NCI-H2029 treated with DMSO at 0.1 percent for 48 hours (cell line): ENCODE measurements at regions not wholly inside any gene's neighbourhood (a gene's known extent, or its start where the extent isn't known, plus 50 kb on each side); places are given as distances from the start of the nearest gene placed in this dataset.

Experiments
- DNase-seq: peaks from one replicate; lab custom pipeline; 2025; lab: John Stamatoyannopoulos, UW

DNA sequence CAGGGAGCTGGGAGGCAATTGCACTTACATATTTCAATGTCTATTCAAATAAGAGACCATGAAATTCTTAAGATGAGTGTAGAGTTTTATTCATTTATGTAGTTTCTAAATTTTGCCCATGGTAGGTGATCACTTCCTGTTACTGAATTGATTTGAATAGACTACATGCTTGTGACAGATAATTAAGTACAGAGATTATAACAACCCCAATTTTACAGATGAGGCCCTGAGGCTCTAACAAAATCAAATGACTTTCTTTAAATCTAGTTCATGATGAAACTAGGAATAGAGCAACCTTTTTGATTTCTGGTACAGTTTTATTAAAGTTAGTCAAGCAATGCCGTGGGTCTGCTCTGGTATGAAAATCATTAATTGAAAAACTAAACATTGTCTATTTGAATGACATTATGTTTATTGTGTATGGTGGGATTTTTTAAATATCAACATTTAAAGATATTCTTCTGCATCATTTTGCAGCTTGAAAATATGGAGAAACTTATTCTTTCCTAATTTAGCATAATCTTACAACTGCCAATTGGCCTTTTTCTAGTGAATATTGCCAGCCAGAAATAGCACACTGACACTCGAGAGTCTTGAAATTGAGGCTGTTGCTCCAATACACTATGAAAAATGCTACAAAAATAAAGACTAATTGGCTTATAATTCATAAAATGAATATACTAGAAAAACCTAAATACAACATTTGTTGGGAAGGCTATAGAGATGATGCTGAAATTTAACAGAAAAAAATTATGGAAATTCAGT is 308.9 kb downstream of the SLC6A15 start:
- no peak for DNase-seq

DNA sequence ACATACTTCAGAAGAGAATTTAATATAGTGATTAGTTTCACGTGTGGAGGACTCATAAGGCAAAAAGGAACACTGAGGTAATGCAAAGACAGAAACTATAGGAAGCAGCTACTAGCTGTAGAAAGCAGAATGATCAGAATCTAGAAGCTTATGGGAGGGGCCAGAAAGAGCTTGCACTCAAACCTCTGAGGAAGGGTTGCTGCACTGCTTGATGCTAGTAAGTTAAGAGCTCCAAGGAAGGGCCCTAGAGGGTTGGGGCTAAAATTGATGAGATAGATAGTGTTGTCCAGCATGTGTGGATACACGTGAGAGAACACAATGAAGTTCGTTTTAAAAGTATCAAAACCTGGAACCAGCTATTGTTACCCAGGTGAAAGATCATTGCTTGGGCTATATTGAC is 311.1 kb downstream of the SLC6A15 start:
- DNase-seq: no peak

DNA sequence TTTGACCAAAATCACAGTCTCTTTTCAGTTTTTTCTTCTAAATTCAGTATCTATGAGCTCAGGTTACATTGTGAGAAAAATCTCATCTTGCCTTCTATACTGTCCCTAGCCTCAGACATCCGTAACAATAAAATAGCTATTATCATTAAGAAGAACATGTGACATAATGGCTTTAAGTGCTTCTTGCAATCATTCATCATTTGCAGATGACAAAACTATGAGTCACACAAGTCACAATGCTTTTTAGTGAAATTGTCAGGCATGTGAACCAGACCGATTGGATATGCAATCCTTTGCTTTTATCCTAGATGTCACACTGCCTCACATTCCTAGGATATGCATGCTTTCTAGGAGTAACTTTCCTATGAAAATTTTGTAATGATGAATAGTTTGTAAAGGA is 313.1 kb downstream of the SLC6A15 start:
- no peak for DNase-seq

DNA sequence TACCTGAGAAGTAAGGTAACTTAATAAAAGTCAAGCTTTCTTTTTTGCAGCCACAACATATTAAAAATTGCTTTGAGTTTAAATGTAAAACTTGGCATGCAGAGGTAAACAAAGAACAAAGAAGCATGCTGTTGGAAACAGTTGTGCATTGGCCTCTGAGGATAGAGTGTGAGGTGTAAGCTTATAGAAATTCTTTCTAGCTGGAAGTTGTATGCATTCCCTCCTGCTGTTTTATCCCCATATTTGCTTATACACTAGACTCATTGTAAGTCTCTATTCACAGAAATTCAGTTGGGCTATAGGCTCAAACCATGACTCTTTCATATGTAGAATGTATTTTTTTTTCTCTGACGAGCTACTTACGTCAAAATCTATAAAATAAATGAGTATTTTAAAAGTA is 316.3 kb downstream of the SLC6A15 start:
- DNase-seq: no peak

DNA sequence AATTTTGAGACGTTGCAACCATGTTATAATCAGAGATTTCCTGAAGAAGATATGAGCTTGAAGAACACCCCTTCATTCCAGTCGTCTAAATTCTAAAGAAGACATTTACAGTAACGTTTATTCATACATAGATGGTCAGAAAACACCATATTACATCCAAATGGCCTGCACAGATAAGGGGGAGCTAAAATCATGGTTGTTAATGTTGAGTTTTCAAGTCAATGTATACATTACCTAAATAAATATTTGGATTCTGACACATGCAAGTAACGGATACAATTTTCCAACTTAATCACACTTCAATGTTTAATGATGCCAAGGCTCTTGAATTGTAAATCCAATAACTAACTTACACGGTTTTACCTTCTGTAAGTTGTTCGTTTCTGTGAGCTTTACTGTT is 318.4 kb downstream of the SLC6A15 start:
- no peak for DNase-seq

DNA sequence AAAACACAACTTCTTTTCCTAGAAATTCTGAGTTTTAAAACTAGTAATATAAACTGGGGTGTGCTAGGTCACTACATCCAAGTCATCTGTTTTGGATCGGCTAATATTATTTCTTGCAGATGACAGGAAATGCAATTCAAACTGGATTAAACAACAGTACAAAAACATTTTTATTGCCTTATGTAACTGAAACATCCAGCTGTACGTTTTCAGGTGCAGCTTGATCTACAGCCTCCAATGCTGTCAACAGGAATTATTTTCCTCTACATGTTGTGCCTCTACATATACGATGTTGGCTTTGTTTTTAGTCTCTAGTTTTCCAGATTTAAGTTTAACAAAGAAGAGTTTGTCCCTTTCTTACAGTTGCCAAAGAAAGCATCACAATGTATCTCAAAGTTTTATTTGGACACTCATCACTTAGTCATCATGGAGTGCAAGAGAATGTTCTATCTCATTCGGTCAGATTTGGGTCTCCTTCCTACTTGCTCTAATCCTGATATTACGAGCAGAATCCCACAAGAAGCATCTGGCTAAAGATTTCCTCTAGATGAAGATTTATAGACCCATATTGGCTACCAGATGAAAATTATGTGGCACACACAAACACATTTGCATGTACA is 326.7 kb downstream of the SLC6A15 start:
- no peak for DNase-seq

DNA sequence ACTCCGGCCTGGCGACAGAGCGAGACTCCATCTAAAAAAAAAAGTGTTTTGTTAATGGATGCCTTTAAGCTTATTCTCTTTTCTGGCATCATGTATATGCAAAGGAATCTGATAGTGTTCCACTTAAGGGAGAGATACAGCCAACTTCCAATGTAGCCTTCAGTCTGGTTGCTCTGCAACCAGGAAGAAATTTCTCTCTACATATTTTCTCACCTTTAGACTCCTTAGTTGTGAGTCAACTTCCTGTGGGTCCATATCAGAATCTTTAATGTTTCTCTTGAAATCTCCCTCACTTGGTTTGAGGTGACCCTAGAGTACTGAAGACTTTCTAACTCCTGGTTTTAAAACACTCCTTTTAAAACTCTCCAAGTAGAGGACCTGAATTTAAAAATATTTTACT is 340.4 kb downstream of the SLC6A15 start:
- DNase-seq: no peak

DNA sequence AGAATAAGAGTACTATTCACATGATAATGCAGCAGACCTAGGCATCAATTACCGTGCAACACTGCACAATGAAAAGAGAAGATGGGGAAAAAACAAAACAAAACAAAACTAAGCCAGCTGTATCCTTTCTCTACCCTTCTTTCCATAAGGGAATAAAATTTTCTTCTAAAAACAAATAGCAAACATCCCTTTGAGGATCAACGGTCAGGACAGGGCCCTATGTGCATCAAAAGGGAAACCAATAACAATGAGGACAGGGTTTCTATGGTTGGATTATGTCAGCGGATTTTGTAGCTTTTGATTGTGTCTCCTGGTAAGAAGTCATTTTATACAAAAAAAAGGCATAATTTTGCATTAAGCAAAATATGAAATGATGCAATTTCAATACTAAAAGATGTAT is 350.3 kb downstream of the SLC6A15 start:
- DNase-seq: no peak

DNA sequence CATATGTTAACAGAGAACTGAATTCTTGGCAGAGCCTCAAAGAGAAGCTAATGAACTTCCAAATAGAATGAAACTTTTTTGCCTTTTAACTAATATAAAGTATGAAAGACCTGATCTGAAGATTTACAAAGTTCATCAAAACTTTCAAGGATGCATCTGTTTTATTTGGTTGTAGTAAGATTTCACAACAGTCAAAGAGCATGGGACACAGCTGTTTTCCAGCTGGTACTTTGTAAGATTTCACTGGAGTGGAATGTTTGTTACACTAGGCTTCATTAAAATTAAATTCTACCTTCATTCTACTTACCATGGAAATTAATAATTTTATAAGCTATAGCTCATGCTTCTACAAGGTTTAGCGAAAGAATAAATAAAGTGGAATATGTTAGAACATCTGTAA is 351.2 kb downstream of the SLC6A15 start:
- DNase-seq: no peak

DNA sequence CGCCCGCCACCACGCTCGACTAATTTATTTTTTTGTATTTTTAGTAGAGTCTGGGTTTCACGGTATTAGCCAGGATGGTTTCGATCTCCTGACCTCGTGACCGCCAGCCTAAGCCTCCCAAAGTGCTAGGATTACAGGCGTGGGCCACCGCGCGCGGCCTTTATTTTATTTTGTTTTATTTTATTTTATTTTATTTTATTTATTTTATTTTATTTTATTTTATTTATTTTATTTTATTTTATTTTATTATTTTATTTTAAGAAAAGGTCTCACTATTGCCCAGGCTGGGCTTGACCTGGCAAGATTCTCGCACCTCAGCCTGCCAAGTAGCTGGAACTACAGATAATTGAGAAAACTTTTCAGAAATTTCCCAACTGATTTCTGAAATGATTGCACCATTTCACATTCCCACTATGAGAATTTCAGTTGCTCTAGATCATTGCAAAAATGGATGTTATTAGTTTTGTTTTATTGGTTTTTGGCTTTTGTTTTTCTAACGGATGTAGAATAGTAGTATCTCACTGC is 358.3 kb downstream of the SLC6A15 start:
- DNase-seq: no peak

DNA sequence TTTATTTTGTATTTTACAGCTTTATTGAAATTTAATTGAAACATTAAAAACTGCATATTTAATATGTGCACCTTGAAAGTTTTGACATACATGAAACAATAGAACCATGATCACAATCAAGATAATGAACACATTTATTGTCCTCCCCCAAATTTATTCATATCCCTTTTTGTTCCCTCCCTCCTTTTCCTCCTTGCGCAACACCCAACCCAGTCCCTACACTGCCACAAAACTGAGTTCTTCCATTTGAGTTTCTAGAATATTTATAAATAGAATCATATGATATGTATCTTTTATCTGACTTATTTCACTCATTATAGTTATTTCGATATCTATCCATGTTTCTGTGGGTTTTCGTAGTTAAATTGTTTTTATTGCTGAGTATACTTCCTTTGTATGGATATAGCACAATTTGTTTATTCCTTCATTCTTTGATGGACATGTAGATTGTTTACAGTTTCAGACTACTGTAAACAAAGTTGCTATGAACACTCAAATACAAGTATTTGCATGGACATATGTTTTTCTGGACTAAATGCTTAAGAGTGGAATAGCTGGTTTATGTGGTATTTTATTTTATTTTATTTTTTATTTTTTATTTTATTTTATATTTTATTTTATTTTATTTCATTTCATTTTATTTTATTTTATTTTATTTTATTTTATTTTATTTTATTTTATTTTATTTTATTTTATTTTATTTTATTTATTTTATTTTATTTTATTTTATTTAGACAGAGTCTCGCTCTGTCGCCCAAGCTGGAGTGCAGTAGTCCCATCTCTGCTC is 359.1 kb downstream of the SLC6A15 start:
- no peak for DNase-seq

DNA sequence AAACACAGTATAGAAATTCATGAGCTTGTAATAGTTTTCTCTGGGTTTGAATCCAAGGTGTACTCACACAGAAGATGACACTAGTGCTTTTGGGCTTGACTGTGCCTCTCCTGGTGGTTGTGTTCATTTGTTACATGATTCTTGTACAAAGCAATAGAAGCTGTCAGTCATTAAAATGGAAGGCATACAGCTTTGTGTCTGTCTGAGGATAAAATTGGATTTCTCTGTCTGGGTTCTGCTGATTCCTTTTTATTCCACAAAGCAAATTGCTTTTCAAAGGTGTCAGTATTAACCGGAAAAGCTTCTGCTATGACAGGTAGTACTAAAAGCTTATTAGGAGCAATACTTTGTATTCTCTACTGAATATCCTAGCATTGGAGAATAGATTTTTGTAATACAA is 361.2 kb downstream of the SLC6A15 start:
- no peak for DNase-seq

DNA sequence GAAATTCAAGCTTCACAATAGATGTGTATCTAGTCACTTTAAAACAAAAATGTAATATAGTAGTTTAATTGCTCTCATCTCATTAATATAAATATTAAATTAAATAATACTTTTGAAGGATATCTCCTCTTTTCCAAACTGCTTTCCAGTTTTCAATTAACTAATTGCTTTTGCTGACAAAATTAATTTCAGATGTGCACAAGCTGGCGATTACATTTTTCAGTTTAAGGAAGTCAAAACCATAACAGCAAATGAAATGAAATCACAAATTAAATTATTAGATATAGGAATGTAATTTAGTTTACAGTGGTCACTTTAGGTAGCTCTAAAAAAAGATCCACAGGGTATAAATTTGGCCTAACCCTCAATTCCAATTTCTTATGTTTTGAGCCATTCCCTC is 362.1 kb downstream of the SLC6A15 start:
- no peak for DNase-seq

DNA sequence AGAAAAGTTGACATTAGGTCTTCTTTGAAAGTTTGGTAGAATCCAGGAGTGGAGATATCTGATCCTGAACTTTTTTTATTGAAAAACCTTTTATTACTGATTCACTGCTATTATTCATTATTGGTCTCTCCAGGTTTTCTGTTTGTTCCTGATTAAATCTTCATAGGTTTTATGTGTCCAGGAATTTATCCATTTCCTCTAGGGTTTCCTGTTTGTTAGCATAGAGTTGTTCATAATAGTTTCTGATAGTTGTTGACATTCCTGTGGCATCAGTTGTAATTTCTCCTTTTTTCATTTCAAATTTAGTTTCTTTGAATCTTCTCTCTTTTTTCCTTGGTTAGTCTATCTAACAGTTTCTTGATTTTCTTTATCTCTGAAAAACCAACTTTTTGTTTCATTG is 370.3 kb downstream of the SLC6A15 start:
- DNase-seq: no peak

DNA sequence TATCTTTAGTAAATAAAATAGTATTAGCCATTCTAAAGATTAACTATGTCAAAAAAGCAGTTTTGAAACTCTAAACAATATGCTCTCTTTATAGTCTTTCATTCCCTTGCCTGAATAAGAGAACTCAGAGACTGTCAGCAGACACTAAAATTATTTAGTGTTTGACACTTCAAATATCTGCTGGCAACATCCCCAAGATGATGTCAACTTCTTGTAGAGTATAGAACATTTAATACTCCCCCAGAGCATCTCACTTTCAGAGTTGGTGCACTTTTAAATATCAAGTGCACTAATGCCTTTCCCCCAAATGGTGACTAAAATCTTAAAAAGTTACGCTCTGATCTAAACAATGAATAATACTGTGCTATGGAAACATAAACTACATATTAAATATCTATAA is 374.9 kb downstream of the SLC6A15 start:
- no peak for DNase-seq

DNA sequence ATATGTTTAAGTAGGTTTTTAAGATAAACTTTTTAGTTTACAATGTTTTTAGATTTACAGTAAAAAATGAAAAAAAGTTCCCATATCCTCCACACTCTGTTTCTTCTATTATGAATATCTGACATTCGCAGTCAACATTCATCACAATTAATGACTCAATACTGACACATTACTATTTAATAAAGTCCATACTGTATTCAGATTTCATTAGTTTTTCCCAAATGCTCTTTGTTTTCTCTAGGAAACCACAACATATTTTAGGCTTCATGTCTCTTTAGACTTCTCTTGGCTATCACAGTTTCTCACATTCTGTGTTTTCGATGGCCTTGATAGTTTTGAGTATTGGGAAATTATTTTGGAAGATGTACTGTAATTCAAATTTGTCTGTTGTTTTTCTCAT is 399.8 kb downstream of the SLC6A15 start:
- no peak for DNase-seq

DNA sequence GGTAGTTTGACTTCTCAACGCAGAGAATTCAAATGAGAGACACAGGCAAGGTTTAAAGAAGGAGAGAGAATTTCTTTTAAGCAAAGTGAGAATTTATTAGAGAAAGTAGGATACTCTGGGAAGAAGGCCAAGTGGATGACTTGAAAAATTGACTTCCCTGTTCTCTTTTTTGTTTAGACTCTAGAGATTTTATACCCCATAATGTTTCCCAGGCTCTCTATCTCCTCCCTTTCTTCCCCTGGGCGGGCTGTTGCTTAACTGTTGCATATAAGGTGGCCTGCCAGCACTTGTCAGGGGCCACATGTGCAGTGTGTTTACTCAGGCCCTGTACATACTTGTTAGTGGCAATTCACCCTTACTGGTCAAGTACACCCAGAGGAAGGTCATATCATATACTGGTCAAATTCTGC is 403.7 kb downstream of the SLC6A15 start:
- DNase-seq: no peak

DNA sequence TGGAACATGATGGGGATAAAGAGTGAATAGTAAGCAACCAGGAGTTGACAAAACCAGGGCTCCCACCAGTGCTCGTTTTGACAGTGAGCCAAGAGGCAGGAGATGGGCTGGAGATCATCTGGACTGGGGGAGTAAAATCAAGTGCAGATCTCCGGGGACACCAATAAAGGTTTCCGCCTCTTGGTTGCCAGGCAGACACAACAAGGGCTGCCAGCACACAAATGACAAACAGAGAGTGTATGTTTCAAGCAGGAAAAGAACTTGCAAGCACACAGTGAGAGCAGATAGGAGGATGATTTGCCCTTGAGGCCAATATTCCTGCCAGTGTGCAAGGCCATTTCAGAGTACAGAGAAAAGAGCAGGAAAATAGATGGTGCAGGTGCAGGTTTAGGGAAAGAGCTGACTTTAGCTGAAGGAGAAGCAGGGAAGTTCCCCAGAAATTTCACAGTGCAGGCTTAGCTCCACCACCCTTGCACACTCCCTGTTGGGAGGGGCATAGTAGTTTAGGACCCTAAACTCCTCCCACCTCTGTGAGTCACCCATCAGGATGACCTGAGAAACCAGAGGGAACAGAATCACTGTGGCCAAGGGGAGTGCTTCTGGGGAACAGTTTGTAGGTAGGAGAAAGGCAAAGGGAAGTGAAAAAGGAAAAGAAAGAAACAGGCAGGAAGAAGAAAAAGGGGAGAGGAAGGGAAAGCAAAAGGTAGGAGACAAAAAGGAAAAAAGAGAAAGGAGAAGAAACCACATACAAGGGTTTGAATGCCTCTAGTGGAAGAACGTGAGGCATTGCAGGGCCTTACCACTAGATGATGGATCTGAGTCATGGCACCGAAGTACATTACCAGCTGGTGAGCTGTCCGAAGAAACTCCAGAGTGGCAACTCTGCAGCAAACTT is 404.4 kb downstream of the SLC6A15 start:
- DNase-seq: peak; percentile 16

DNA sequence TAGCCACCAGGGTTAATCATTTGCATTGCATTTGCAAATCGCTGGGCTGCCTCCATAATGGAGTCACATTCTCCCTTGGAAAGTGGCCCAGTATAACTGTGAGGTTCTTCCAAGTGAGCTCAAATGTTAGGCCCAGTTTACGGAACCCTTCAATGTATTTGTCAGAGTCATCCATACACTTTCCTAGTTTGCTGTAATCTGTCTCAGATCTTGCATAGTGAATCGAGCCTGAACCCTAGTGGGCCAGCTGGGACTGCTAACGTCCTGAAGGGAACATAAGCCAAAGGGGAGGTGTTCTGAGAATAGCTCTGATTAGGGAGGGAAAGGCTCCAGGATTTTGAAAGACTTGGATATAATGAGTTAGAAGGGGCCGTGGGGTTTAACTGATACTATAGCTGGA is 406.3 kb downstream of the SLC6A15 start:
- no peak for DNase-seq

DNA sequence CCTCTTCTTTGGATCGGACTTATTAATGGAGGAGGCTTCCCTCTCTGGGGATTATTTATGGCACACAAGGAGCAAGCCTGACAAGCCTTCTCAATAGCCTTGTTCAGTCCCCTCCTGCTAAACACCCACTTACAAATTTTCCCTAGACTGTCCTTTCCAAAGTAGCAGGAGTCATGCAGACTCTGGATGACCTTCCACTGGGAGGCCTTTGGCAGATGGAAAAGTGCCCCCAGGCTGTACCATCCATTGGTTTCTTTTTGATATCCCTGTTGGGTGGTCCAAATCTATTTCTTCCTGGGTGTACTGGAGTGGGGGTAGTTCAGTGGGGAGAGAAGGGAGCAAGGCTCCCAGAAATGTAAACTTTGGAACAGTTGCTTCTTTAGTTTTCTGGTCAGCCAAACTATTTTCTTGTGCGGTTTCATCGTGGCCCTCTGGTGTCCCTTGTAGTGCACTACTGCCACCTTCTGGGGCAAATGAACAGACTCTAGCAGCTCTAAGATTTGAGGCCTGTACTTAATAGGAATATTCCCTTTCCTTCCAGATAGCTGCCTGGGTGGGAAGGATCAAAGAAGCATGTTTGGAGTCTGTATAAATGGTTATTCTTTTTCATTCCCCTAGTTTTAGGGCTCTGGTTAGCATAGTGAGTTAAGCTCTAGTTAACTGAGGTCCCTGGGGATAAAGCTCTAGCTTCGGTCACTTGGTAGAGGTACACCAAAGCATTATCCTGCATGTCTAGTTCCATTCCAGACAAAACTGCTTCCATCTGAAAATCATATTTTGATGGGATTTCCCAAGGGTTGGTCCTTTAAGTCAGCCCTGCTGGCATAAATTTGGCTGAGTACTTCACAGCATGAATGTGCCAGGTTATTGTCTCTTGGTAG is 409.5 kb downstream of the SLC6A15 start:
- DNase-seq: no peak
